GM12878 (cell line): ENCODE measurements at regions not wholly inside any gene's neighbourhood (a gene's known extent, or its start where the extent isn't known, plus 50 kb on each side); places are given as distances from the start of the nearest gene placed in this dataset.

Experiments
- MEF2A ChIP-seq: IDR thresholded peaks from 2 replicates; pipeline ENCODE4 v1.6.1; 2011; ENCODE audit warnings: low read depth, mild to moderate bottlenecking, low read length, moderate library complexity; ENCODE audit not compliant: insufficient read depth
- RBBP5 ChIP-seq: fragments of 200-600 bp; sonication (generic); conservative IDR thresholded peaks from 2 replicates; pipeline ENCODE4 v1.6.1; 2016
- RUNX3 ChIP-seq: IDR thresholded peaks from 2 replicates; pipeline ENCODE4 v1.6.1; 2012; ENCODE audit warnings: low read length, inconsistent platforms
- ZNF207 ChIP-seq: fragments of 450-650 bp; IDR thresholded peaks from 2 replicates; pipeline ENCODE4 v1.6.1; 2014; ENCODE audit warnings: antibody characterized with exemption, mild to moderate bottlenecking, borderline replicate concordance
- TF ChIP-seq, protein P1 (sequence below): IDR thresholded peaks from 2 replicates; pipeline ENCODE4 v1.6.1; 2012; ENCODE audit warnings: improper control_type of control experiment, low read depth, low read length; ENCODE audit not compliant: insufficient replicate concordance
- TF ChIP-seq, protein P2 (sequence below): fragments of 150-350 bp; IDR thresholded peaks from 2 replicates; pipeline ENCODE4 v1.6.1; 2014; ENCODE audit warnings: mild to moderate bottlenecking, low read depth, low read length
- TF ChIP-seq, protein P3 (sequence below): IDR thresholded peaks from 2 replicates; pipeline ENCODE4 v1.6.1; 2011; ENCODE audit warnings: mild to moderate bottlenecking, low read depth, low read length, moderate library complexity; ENCODE audit not compliant: insufficient replicate concordance
- TF ChIP-seq, protein P4 (sequence below): fragments of 450-650 bp; IDR thresholded peaks from 2 replicates; pipeline ENCODE4 v1.6.1; 2014; ENCODE audit warnings: mild to moderate bottlenecking
- TF ChIP-seq, protein P5 (sequence below): IDR thresholded peaks from 2 replicates; pipeline ENCODE4 v1.6.1; 2011; ENCODE audit warnings: low read depth, mild to moderate bottlenecking, low read length, moderate library complexity, borderline replicate concordance; ENCODE audit errors: extremely low read depth
- TF ChIP-seq, protein P6 (sequence below): IDR thresholded peaks from 2 replicates; pipeline ENCODE4 v1.6.1; 2012; ENCODE audit warnings: low read depth, low read length, improper control_type of control experiment

DNA sequence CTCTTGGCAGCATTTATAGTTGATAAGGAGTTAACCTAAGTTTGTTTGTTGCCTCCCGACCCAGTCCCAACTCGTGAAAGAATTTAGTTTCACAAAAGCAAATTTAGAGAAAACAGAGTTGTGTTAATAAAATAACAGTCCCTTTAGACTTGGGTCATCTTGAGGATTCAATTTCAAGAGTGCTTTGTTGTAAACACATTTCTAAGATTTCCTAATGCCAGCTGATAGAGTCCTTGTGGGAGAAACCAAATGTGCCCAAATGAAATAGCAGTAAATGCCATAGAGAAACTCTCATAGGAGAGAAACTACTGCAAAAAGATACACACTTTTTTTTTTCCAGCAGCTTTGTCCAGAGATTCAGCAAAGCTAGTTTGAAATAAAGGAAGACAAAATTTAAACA, 211.3 kb upstream of the BMPER start (continued):
- TF ChIP-seq, protein P1, sequence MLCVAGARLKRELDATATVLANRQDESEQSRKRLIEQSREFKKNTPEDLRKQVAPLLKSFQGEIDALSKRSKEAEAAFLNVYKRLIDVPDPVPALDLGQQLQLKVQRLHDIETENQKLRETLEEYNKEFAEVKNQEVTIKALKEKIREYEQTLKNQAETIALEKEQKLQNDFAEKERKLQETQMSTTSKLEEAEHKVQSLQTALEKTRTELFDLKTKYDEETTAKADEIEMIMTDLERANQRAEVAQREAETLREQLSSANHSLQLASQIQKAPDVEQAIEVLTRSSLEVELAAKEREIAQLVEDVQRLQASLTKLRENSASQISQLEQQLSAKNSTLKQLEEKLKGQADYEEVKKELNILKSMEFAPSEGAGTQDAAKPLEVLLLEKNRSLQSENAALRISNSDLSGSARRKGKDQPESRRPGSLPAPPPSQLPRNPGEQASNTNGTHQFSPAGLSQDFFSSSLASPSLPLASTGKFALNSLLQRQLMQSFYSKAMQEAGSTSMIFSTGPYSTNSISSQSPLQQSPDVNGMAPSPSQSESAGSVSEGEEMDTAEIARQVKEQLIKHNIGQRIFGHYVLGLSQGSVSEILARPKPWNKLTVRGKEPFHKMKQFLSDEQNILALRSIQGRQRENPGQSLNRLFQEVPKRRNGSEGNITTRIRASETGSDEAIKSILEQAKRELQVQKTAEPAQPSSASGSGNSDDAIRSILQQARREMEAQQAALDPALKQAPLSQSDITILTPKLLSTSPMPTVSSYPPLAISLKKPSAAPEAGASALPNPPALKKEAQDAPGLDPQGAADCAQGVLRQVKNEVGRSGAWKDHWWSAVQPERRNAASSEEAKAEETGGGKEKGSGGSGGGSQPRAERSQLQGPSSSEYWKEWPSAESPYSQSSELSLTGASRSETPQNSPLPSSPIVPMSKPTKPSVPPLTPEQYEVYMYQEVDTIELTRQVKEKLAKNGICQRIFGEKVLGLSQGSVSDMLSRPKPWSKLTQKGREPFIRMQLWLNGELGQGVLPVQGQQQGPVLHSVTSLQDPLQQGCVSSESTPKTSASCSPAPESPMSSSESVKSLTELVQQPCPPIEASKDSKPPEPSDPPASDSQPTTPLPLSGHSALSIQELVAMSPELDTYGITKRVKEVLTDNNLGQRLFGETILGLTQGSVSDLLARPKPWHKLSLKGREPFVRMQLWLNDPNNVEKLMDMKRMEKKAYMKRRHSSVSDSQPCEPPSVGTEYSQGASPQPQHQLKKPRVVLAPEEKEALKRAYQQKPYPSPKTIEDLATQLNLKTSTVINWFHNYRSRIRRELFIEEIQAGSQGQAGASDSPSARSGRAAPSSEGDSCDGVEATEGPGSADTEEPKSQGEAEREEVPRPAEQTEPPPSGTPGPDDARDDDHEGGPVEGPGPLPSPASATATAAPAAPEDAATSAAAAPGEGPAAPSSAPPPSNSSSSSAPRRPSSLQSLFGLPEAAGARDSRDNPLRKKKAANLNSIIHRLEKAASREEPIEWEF, result no peak
- TF ChIP-seq RBBP5, result no peak
- no peak for TF ChIP-seq ZNF207
- TF ChIP-seq, protein P2, sequence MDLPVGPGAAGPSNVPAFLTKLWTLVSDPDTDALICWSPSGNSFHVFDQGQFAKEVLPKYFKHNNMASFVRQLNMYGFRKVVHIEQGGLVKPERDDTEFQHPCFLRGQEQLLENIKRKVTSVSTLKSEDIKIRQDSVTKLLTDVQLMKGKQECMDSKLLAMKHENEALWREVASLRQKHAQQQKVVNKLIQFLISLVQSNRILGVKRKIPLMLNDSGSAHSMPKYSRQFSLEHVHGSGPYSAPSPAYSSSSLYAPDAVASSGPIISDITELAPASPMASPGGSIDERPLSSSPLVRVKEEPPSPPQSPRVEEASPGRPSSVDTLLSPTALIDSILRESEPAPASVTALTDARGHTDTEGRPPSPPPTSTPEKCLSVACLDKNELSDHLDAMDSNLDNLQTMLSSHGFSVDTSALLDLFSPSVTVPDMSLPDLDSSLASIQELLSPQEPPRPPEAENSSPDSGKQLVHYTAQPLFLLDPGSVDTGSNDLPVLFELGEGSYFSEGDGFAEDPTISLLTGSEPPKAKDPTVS, result no peak
- TF ChIP-seq, protein P3, sequence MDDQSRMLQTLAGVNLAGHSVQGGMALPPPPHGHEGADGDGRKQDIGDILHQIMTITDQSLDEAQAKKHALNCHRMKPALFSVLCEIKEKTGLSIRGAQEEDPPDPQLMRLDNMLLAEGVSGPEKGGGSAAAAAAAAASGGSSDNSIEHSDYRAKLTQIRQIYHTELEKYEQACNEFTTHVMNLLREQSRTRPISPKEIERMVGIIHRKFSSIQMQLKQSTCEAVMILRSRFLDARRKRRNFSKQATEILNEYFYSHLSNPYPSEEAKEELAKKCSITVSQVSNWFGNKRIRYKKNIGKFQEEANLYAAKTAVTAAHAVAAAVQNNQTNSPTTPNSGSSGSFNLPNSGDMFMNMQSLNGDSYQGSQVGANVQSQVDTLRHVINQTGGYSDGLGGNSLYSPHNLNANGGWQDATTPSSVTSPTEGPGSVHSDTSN, result no peak
- TF ChIP-seq, protein P4, sequence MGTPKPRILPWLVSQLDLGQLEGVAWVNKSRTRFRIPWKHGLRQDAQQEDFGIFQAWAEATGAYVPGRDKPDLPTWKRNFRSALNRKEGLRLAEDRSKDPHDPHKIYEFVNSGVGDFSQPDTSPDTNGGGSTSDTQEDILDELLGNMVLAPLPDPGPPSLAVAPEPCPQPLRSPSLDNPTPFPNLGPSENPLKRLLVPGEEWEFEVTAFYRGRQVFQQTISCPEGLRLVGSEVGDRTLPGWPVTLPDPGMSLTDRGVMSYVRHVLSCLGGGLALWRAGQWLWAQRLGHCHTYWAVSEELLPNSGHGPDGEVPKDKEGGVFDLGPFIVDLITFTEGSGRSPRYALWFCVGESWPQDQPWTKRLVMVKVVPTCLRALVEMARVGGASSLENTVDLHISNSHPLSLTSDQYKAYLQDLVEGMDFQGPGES, result no peak
- no peak for TF ChIP-seq MEF2A
- TF ChIP-seq, protein P5, sequence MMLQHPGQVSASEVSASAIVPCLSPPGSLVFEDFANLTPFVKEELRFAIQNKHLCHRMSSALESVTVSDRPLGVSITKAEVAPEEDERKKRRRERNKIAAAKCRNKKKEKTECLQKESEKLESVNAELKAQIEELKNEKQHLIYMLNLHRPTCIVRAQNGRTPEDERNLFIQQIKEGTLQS, result no peak
- TF ChIP-seq RUNX3, result no peak
- TF ChIP-seq, protein P6, sequence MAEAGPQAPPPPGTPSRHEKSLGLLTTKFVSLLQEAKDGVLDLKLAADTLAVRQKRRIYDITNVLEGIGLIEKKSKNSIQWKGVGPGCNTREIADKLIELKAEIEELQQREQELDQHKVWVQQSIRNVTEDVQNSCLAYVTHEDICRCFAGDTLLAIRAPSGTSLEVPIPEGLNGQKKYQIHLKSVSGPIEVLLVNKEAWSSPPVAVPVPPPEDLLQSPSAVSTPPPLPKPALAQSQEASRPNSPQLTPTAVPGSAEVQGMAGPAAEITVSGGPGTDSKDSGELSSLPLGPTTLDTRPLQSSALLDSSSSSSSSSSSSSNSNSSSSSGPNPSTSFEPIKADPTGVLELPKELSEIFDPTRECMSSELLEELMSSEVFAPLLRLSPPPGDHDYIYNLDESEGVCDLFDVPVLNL, result no peak
